ENCODE measurements at regions not wholly inside any gene's neighbourhood (a gene's known extent, or its start where the extent isn't known, plus 50 kb on each side); places are given as distances from the start of the nearest gene placed in this dataset.
A peak's percentile ranks its signal among the peaks of the same experiment; 100 is the strongest.
"Not testable (repeated sequence)": the region's sequence is repeated elsewhere in the genome, so short reads cannot be mapped to it uniquely, and the experiment has no call there.

DNA sequence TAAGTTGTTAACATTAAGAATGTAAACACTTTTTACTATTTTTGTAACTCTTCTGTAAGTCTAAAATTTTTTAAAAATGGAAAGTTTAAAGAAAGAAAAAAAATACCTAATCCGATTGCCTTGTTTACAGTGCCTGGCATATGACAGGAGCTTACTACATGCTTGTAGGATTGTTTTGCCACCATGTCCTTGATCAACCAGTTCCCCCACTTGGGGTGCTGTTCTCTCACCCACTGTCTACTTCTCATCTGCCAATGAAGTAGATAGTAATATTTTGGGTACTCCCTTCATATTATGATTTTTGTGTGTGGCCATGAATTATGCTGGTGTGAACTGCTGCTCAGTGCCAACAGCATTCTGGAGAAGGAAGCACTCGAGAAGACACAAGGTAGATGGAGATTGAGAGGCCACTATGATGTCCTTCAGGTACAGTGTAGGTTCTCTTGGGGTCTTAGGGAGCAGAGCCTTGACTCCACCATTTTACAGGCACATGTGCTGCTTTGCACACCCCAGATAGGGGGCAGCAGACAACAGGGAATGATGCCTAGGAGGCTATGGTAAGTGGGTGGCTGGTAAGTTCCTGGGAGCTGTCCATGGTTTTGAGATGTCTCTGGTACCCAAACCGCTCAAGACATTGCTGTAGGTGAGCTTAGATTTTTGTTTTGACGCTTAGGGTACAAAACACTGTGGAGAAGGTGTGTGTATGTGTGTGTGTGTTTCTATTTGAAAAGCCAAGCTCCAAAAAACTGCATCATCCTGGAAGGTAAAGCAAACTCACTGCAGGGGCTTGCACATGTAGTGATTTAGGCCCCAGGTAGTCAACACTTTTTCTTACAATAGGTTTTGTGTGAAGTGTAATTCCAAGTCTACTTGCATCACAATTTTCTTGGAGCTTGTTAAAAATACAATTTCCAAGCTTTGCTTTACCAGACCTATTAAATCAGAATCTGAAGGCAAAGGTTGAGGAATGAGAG lies 494.5 kb upstream of the LARGE1 start:
- no peak overlapping the region for H3K27ac ChIP-seq (replicated peaks in 1 of 4)
- intact Hi-C loops (cut with DNase I) = no loop called here
- peak; percentile 62 for DNase-seq (ENCODE audit: extremely low spot score)
- TF ChIP-seq POLR2AphosphoS5 (IDR thresholded peaks at IDR 0.05) (no peak), POLR2A (IDR thresholded peaks at IDR 0.05; ENCODE audit: low read depth) (no peak), EP300 (IDR thresholded peaks at IDR 0.05) (no peak)
- TF ChIP-seq, protein P1, sequence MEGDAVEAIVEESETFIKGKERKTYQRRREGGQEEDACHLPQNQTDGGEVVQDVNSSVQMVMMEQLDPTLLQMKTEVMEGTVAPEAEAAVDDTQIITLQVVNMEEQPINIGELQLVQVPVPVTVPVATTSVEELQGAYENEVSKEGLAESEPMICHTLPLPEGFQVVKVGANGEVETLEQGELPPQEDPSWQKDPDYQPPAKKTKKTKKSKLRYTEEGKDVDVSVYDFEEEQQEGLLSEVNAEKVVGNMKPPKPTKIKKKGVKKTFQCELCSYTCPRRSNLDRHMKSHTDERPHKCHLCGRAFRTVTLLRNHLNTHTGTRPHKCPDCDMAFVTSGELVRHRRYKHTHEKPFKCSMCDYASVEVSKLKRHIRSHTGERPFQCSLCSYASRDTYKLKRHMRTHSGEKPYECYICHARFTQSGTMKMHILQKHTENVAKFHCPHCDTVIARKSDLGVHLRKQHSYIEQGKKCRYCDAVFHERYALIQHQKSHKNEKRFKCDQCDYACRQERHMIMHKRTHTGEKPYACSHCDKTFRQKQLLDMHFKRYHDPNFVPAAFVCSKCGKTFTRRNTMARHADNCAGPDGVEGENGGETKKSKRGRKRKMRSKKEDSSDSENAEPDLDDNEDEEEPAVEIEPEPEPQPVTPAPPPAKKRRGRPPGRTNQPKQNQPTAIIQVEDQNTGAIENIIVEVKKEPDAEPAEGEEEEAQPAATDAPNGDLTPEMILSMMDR (IDR thresholded peaks at IDR 0.05) = no peak
- no peaks in the 10 kb centered on the region for H3K27me3 ChIP-seq
- no peaks in the 10 kb centered on the region for H3K4me1 ChIP-seq
- H3K9me3 ChIP-seq = no peaks in the 10 kb centered on the region
- WGBS = 25% methylated on average over 4 of the region's 4 CpGs
- H3K36me3 ChIP-seq = no peaks in the 10 kb centered on the region
- no peak overlapping the region for H3K4me3 ChIP-seq

GRCh38 chr22:34416022-34416860 lies 496.0 kb upstream of the LARGE1 start:
- WGBS = 52% methylated on average over 7 of the region's 7 CpGs
- intact Hi-C loops (cut with DNase I) = no loop called here

GRCh38 chr22:34422948-34423347 lies 502.7 kb upstream of the LARGE1 start:
- H3K27me3 ChIP-seq; H3K27ac ChIP-seq (replicated peaks in 1 of 4); H3K4me1 ChIP-seq; intact Hi-C loops (cut with DNase I); H3K9me3 ChIP-seq; H3K36me3 ChIP-seq; H3K4me3 ChIP-seq: not testable (repeated sequence)
- peak; percentile 1 for DNase-seq (ENCODE audit: extremely low spot score)
- WGBS = 85% methylated on average over 8 of the region's 8 CpGs

More at GRCh38 chr22:34416022-34416860, 496.0 kb upstream of the LARGE1 start:
- Histone ChIP-seq H3K27me3 (no peaks in the 10 kb centered on the region), H3K4me1 (no peaks in the 10 kb centered on the region), H3K4me3 (no peak overlapping the region), H3K9me3 (no peaks in the 10 kb centered on the region), H3K27ac (replicated peaks in 1 of 4) (no peak overlapping the region), H3K36me3 (no peaks in the 10 kb centered on the region)
- no peak for TF ChIP-seq POLR2A (IDR thresholded peaks at IDR 0.05; ENCODE audit: low read depth)
- TF ChIP-seq, protein P1 (IDR thresholded peaks at IDR 0.05) = no peak
- no peak for TF ChIP-seq POLR2AphosphoS5 (IDR thresholded peaks at IDR 0.05)
- TF ChIP-seq EP300 (IDR thresholded peaks at IDR 0.05) = no peak
- DNase-seq (ENCODE audit: extremely low spot score) = peak; percentile 89

- Histone ChIP-seq H3K27me3 (peaks cover 0 to 4% (median 0%) of the 10 kb centered on the region in 4 donors), H3K36me3 (no peaks in the 10 kb centered on the region), H3K27ac (replicated peaks in 1 of 4) (no peak overlapping the region), H3K9me3 (no peaks in the 10 kb centered on the region), H3K4me3 (no peak overlapping the region), H3K4me1 (no peaks in the 10 kb centered on the region)
- intact Hi-C loops (cut with DNase I) = no loop called here
- DNase-seq (ENCODE audit: extremely low spot score) = no peak
- 68% methylated on average over 4 of the region's 4 CpGs for WGBS
- TF ChIP-seq EP300 (IDR thresholded peaks at IDR 0.05) = no peak
- TF ChIP-seq POLR2A (IDR thresholded peaks at IDR 0.05; ENCODE audit: low read depth) = no peak
- TF ChIP-seq POLR2AphosphoS5 (IDR thresholded peaks at IDR 0.05) = no peak
- TF ChIP-seq, protein P1 (IDR thresholded peaks at IDR 0.05) = no peak
Measured at GRCh38 chr22:34427436-34427835, 507.2 kb upstream of the LARGE1 start.

GRCh38 chr22:34427841-34428240 lies 507.6 kb upstream of the LARGE1 start:
- intact Hi-C loops (cut with DNase I) = no loop called here
- WGBS = 55% methylated on average over 1 of the region's 1 CpG
- TF ChIP-seq POLR2AphosphoS5 (IDR thresholded peaks at IDR 0.05) (no peak), POLR2A (IDR thresholded peaks at IDR 0.05; ENCODE audit: low read depth) (no peak), EP300 (IDR thresholded peaks at IDR 0.05) (no peak)
- TF ChIP-seq, protein P1 (IDR thresholded peaks at IDR 0.05) = no peak
- H3K4me3 ChIP-seq = no peak overlapping the region
- H3K4me1 ChIP-seq = no peaks in the 10 kb centered on the region
- H3K27ac ChIP-seq (replicated peaks in 1 of 4) = no peak overlapping the region
- H3K27me3 ChIP-seq = peaks cover 0 to 4% (median 0%) of the 10 kb centered on the region in 4 donors
- no peak for DNase-seq (ENCODE audit: extremely low spot score)
- no peaks in the 10 kb centered on the region for H3K36me3 ChIP-seq
- no peaks in the 10 kb centered on the region for H3K9me3 ChIP-seq
